SK-N-SH (cell line): ENCODE measurements at regions not wholly inside any gene's neighbourhood (a gene's known extent, or its start where the extent isn't known, plus 50 kb on each side); places are given as distances from the start of the nearest gene placed in this dataset.

ENCODE experiments used
- CTCF ChIA-PET: fragments of 300-600, 350-600 bp; formaldehyde crosslinking; extraction: SDS; loops from one replicate; lab custom pipeline; 2021; lab: Yijun Ruan, JAX
- POLR2A ChIA-PET: fragments of 350-600 bp; sonication (Branson Sonifier 250); formaldehyde crosslinking; extraction: SDS; loops from one replicate; lab custom pipeline; 2020; ENCODE audit warnings: antibody characterized with exemption, inconsistent platforms; lab: Yijun Ruan, JAX
- DNase-seq: peaks from one replicate; pipeline ENCODE4 v3.0.0; 2012
- H2AFZ ChIP-seq: fragments of 200-600 bp; sonication (generic); 2 replicates; pipeline ENCODE4 v1.8.1; 2016; ENCODE audit warnings: antibody characterized with exemption, mild to moderate bottlenecking, low read depth
- H3F3A ChIP-seq: fragments of 200-600 bp; sonication (generic); replicated peaks from 2 replicates; pipeline ENCODE3; 2016; ENCODE audit warnings: antibody characterized with exemption, mild to moderate bottlenecking; ENCODE audit not compliant: insufficient read depth
- H3K27ac ChIP-seq, 2 experiments: fragments of 200-500 bp in 1 of 2; fragments of 200-600 bp in 1 of 2; sonication (Bioruptor generic) in 1 of 2; sonication (generic), shearing (Covaris generic) in 1 of 2; 2 replicates each; pipeline versions ENCODE4 v1.5.1 to v1.6.1; 2014 to 2016; ENCODE audit warnings: low read depth in 2 of 2, inconsistent platforms in 1 of 2, low read length in 1 of 2, mild to moderate bottlenecking in 1 of 2, mixed read lengths in 1 of 2
- H3K27me3 ChIP-seq: fragments of 200-600 bp; sonication (generic), shearing (Covaris generic); 2 replicates; pipeline ENCODE4 v1.6.1; 2016; ENCODE audit warnings: mixed run types; ENCODE audit not compliant: insufficient read depth
- H3K36me3 ChIP-seq, 2 experiments: fragments of 200-500 bp in 1 of 2; fragments of 200-600 bp in 1 of 2; sonication (Bioruptor generic) in 1 of 2; sonication (generic) in 1 of 2; replicated peaks in 1 of 2; 2 replicates each; pipeline versions ENCODE3 to v1.5.1; 2014 to 2016; ENCODE audit warnings: low read length in 1 of 2, mild to moderate bottlenecking in 1 of 2; ENCODE audit not compliant: insufficient read depth in 2 of 2, control insufficient read depth in 1 of 2
- H3K4me1 ChIP-seq, 2 experiments: fragments of 200-500 bp in 1 of 2; fragments of 200-600 bp in 1 of 2; sonication (Bioruptor generic) in 1 of 2; sonication (generic), shearing (Covaris generic) in 1 of 2; 2 replicates each; pipeline versions ENCODE4 v1.5.1 to v1.6.1; 2014 to 2016; ENCODE audit warnings: low read depth in 1 of 2, low read length in 1 of 2, mixed run types in 1 of 2; ENCODE audit not compliant: insufficient read depth in 2 of 2, control insufficient read depth in 1 of 2
- H3K4me2 ChIP-seq: fragments of 200-600 bp; sonication (generic), shearing (Covaris generic); 2 replicates; pipeline ENCODE4 v1.6.1; 2017; ENCODE audit warnings: mixed run types
- H3K4me3 ChIP-seq, 2 experiments: fragments of 200-500 bp in 1 of 2; fragments of 200-600 bp in 1 of 2; sonication (Bioruptor generic) in 1 of 2; sonication (generic), shearing (Covaris generic) in 1 of 2; 2 replicates each; pipeline versions ENCODE4 v1.5.1 to v1.8.1; 2014 to 2016; ENCODE audit warnings: low read depth in 2 of 2, inconsistent platforms in 1 of 2, low read length in 1 of 2, mild to moderate bottlenecking in 1 of 2, mixed read lengths in 1 of 2, moderate library complexity in 1 of 2
- H3K79me2 ChIP-seq: fragments of 200-600 bp; sonication (generic); 2 replicates; pipeline ENCODE4 v1.8.1; 2017; ENCODE audit warnings: mild to moderate bottlenecking; ENCODE audit not compliant: insufficient read depth
- H3K9ac ChIP-seq: fragments of 200-600 bp; sonication (generic); 2 replicates; pipeline ENCODE4 v1.6.1; 2017; ENCODE audit warnings: mixed run types
- H3K9me2 ChIP-seq: fragments of 200-600 bp; sonication (generic); 2 replicates; pipeline ENCODE4 v1.6.1; 2017; ENCODE audit warnings: mixed run types
- H3K9me3 ChIP-seq: fragments of 200-600 bp; sonication (generic); 2 replicates; pipeline ENCODE4 v1.6.1; 2017; ENCODE audit warnings: mixed run types, mild to moderate bottlenecking, moderate library complexity
- H4K20me1 ChIP-seq: fragments of 200-600 bp; sonication (generic); 2 replicates; pipeline ENCODE4 v1.6.1; 2017; ENCODE audit warnings: mild to moderate bottlenecking, mixed run types; ENCODE audit not compliant: insufficient read depth
- EP300 ChIP-seq, 2 experiments: IDR thresholded peaks; 2 replicates each; pipeline versions ENCODE4 v1.4.0 to v1.6.1; 2012; ENCODE audit warnings: borderline replicate concordance in 1 of 2, low read depth in 1 of 2, low read length in 1 of 2
- EZH2phosphoT487 ChIP-seq: fragments of 200-600 bp; sonication (generic); IDR thresholded peaks from 2 replicates; pipeline ENCODE4 v1.6.1; 2017; ENCODE audit warnings: low read depth, mixed run types, mild to moderate bottlenecking, antibody characterized with exemption, moderate library complexity, borderline replicate concordance
- FOSL2 ChIP-seq: IDR thresholded peaks from 2 replicates; pipeline ENCODE4 v1.4.0; 2012; ENCODE audit warnings: low read depth, mild to moderate bottlenecking, moderate library complexity, borderline replicate concordance
- FOXJ3 ChIP-seq: sonication (generic); formaldehyde crosslinking; IDR thresholded peaks from 2 replicates; pipeline ENCODE4 v1.5.1; 2020; ENCODE audit warnings: mild to moderate bottlenecking, missing genetic modification reagents
- FOXM1 ChIP-seq: IDR thresholded peaks from 2 replicates; pipeline ENCODE4 v1.4.0; 2012; ENCODE audit warnings: low read depth, mild to moderate bottlenecking
- GABPA ChIP-seq: IDR thresholded peaks from 2 replicates; pipeline ENCODE4 v1.4.0; 2012; ENCODE audit warnings: low read depth, mild to moderate bottlenecking
- GATA2 ChIP-seq: sonication (generic); formaldehyde crosslinking; IDR thresholded peaks from 2 replicates; pipeline ENCODE4 v1.5.0; 2020; ENCODE audit warnings: mild to moderate bottlenecking, missing genetic modification reagents
- JUND ChIP-seq: IDR thresholded peaks from 2 replicates; pipeline ENCODE4 v1.4.0; 2012
- MXI1 ChIP-seq: IDR thresholded peaks from 2 replicates; pipeline ENCODE4 v1.6.1; 2012; ENCODE audit warnings: mild to moderate bottlenecking, low read depth, low read length, improper control_type of control experiment
- NFIC ChIP-seq: IDR thresholded peaks from 2 replicates; pipeline ENCODE4 v1.4.0; 2012; ENCODE audit warnings: borderline replicate concordance
- PBX3 ChIP-seq: IDR thresholded peaks from 2 replicates; pipeline ENCODE4; 2012
- POLR2AphosphoS5 ChIP-seq: IDR thresholded peaks from 2 replicates; pipeline ENCODE4 v1.6.1; 2012; ENCODE audit warnings: low read depth, low read length
- RAD21 ChIP-seq: IDR thresholded peaks from 2 replicates; pipeline ENCODE4 v1.6.1; 2012; ENCODE audit warnings: mild to moderate bottlenecking, low read length
- RCOR1 ChIP-seq: fragments of 150-350 bp; IDR thresholded peaks from 2 replicates; pipeline ENCODE4 v1.6.1; 2017; ENCODE audit warnings: antibody characterized with exemption, low read length
- RFX5 ChIP-seq: IDR thresholded peaks from 2 replicates; pipeline ENCODE4 v1.6.1; 2012; ENCODE audit warnings: mild to moderate bottlenecking, improper control_type of control experiment, low read length
- RXRA ChIP-seq: IDR thresholded peaks from 2 replicates; pipeline ENCODE4 v1.4.0; 2012; ENCODE audit warnings: low read depth, mild to moderate bottlenecking, borderline replicate concordance
- TAF1 ChIP-seq: IDR thresholded peaks from 2 replicates; pipeline ENCODE4 v1.6.1; 2012; ENCODE audit warnings: low read depth, mild to moderate bottlenecking, low read length, moderate library complexity, borderline replicate concordance
- TCF12 ChIP-seq: IDR thresholded peaks from 2 replicates; pipeline ENCODE4 v1.4.0; 2012
- TEAD4 ChIP-seq: IDR thresholded peaks from 2 replicates; pipeline ENCODE4 v1.4.0; 2012; ENCODE audit warnings: mild to moderate bottlenecking, borderline replicate concordance; ENCODE audit not compliant: insufficient read depth
- YY1 ChIP-seq: IDR thresholded peaks from 2 replicates; pipeline ENCODE4 v1.4.0; 2012; ENCODE audit warnings: low read depth, mild to moderate bottlenecking
- WGBS: methylation state at CpG from one replicate; pipeline ENCODE4 v1.1.6; 2017; ENCODE audit warnings: low lambda C conversion rate; 5-methylcytosine and 5-hydroxymethylcytosine counted together
- TF ChIP-seq, protein P1 (sequence below): fragments of 150-350 bp; IDR thresholded peaks from 2 replicates; pipeline ENCODE4 v1.6.1; 2017; ENCODE audit warnings: antibody characterized with exemption, low read length, low read depth, borderline replicate concordance
- TF ChIP-seq, protein P2 (sequence below): fragments of 200-600 bp; sonication (generic); IDR thresholded peaks from 2 replicates; pipeline ENCODE4 v1.6.1; 2017; ENCODE audit warnings: antibody characterized with exemption, mild to moderate bottlenecking, moderate library complexity
- TF ChIP-seq, protein P3 (sequence below): IDR thresholded peaks from 2 replicates; pipeline ENCODE4 v1.4.0; 2012; ENCODE audit warnings: low read depth, borderline replicate concordance

GRCh38 chr5:97580746-97581145 is 397.7 kb upstream of the RIOK2 start:
- H3K4me2 ChIP-seq = no peak overlapping the region
- H3K9me3 ChIP-seq = no peaks in the 10 kb centered on the region
- H4K20me1 ChIP-seq = no peaks in the 10 kb centered on the region
- CTCF ChIA-PET = interaction anchor here (0.9 kb wide), 1 partner anchor 350 kb away, joined by 3 read pairs; no protein-coding TSS in a partner anchor
- no peaks in the 10 kb centered on the region for H3F3A ChIP-seq
- H3K27me3 ChIP-seq = no peaks in the 10 kb centered on the region
- H3K27ac ChIP-seq = no peak overlapping the region
- 67% methylated on average over 2 of the region's 2 CpGs for WGBS
- H3K4me3 ChIP-seq = no peak overlapping the region
- H3K36me3 ChIP-seq = no peaks in the 10 kb centered on the region
- no peak overlapping the region for H3K9ac ChIP-seq
- TF ChIP-seq TCF12 (no peak), EZH2phosphoT487 (no peak), JUND (no peak), YY1 (no peak), FOXJ3 (CRISPR knock-in tag) (no peak), TAF1 (no peak), POLR2AphosphoS5 (no peak), MXI1 (no peak), RCOR1 (no peak), GABPA (no peak), RAD21 (no peak), EP300 (IDR thresholded peaks at IDR 0.05; ENCODE audit: borderline replicate concordance in 1 of 2, low read depth in 1 of 2, low read length in 1 of 2) (no peak)
- TF ChIP-seq, protein P1, sequence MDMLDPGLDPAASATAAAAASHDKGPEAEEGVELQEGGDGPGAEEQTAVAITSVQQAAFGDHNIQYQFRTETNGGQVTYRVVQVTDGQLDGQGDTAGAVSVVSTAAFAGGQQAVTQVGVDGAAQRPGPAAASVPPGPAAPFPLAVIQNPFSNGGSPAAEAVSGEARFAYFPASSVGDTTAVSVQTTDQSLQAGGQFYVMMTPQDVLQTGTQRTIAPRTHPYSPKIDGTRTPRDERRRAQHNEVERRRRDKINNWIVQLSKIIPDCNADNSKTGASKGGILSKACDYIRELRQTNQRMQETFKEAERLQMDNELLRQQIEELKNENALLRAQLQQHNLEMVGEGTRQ = no peak
- TF ChIP-seq, protein P2, sequence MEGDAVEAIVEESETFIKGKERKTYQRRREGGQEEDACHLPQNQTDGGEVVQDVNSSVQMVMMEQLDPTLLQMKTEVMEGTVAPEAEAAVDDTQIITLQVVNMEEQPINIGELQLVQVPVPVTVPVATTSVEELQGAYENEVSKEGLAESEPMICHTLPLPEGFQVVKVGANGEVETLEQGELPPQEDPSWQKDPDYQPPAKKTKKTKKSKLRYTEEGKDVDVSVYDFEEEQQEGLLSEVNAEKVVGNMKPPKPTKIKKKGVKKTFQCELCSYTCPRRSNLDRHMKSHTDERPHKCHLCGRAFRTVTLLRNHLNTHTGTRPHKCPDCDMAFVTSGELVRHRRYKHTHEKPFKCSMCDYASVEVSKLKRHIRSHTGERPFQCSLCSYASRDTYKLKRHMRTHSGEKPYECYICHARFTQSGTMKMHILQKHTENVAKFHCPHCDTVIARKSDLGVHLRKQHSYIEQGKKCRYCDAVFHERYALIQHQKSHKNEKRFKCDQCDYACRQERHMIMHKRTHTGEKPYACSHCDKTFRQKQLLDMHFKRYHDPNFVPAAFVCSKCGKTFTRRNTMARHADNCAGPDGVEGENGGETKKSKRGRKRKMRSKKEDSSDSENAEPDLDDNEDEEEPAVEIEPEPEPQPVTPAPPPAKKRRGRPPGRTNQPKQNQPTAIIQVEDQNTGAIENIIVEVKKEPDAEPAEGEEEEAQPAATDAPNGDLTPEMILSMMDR = no peak
- TF ChIP-seq, protein P3, sequence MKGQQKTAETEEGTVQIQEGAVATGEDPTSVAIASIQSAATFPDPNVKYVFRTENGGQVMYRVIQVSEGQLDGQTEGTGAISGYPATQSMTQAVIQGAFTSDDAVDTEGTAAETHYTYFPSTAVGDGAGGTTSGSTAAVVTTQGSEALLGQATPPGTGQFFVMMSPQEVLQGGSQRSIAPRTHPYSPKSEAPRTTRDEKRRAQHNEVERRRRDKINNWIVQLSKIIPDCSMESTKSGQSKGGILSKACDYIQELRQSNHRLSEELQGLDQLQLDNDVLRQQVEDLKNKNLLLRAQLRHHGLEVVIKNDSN = no peak
- no peak for DNase-seq
- no peaks in the 10 kb centered on the region for H3K79me2 ChIP-seq
- H2AFZ ChIP-seq = no peak overlapping the region
- no peaks in the 10 kb centered on the region for H3K9me2 ChIP-seq
- POLR2A ChIA-PET = no interaction called here
- H3K4me1 ChIP-seq = no peaks in the 10 kb centered on the region

- H3K27ac ChIP-seq = no peak overlapping the region
- H2AFZ ChIP-seq = no peak overlapping the region
- no peaks in the 10 kb centered on the region for H3F3A ChIP-seq
- no peak overlapping the region for H3K4me2 ChIP-seq
- no peaks in the 10 kb centered on the region for H3K9me2 ChIP-seq
- CTCF ChIA-PET = no interaction called here
- 58% methylated on average over 1 of the region's 1 CpG for WGBS
- POLR2A ChIA-PET = no interaction called here
- no peaks in the 10 kb centered on the region for H3K27me3 ChIP-seq
- H3K4me1 ChIP-seq = no peaks in the 10 kb centered on the region
- no peaks in the 10 kb centered on the region for H3K9me3 ChIP-seq
- H3K36me3 ChIP-seq = no peaks in the 10 kb centered on the region
- no peaks in the 10 kb centered on the region for H3K79me2 ChIP-seq
- H3K9ac ChIP-seq = no peak overlapping the region
- H4K20me1 ChIP-seq = no peaks in the 10 kb centered on the region
- H3K4me3 ChIP-seq = no peak overlapping the region
- DNase-seq = no peak
- no peak for TF ChIP-seq YY1
- TF ChIP-seq FOXM1 = no peak
- TF ChIP-seq, protein P2 = no peak
- no peak for TF ChIP-seq TEAD4
- no peak for TF ChIP-seq RCOR1
- no peak for TF ChIP-seq FOSL2
- no peak for TF ChIP-seq TCF12
- TF ChIP-seq EP300 (IDR thresholded peaks at IDR 0.05; ENCODE audit: borderline replicate concordance in 1 of 2, low read depth in 1 of 2, low read length in 1 of 2) = no peak
- no peak for TF ChIP-seq MXI1
- no peak for TF ChIP-seq GABPA
- no peak for TF ChIP-seq RXRA
- TF ChIP-seq JUND = no peak
- no peak for TF ChIP-seq PBX3
- TF ChIP-seq GATA2 = no peak
- TF ChIP-seq NFIC = no peak
- no peak for TF ChIP-seq FOXJ3 (CRISPR knock-in tag)
- TF ChIP-seq POLR2AphosphoS5 = no peak
- no peak for TF ChIP-seq RFX5
Measured at GRCh38 chr5:97591781-97592180, 408.7 kb upstream of the RIOK2 start.
